GM12874 (cell line): ENCODE measurements at regions not wholly inside any gene's neighbourhood (a gene's known extent, or its start where the extent isn't known, plus 50 kb on each side); places are given as distances from the start of the nearest gene placed in this dataset.

Experiments used
- TF ChIP-seq, protein P1 (sequence below): IDR thresholded peaks from 2 replicates; pipeline ENCODE4 v1.5.1; 2011; ENCODE audit warnings: low read depth, mild to moderate bottlenecking, control low read depth, low read length, moderate library complexity; ENCODE audit not compliant: insufficient read depth

DNA sequence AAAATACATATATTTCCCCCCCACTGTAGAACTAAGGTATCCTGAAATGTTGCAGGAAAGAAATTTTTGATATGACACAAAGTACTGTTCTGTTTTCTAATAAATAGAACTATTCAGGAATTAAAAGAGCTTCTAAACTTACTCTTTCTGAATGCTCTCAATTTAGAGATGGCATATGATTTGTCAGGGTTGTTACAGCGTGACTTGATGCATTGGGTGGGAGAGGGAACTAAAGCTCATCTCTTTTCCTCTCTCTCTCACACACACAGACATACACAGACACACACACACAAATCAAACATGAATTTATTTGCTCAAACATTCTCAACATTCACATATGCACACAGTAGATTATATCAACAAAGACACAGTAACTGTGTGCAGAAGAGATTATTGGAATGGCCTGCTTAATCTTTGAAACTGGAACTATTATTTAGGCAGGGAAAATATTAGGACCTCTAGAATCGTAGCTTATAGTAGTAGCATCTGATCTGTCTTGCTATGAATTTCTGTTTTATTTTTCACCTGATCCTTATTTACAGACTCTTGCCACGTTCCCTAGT, 807.4 kb upstream of the GBE1 start:
- TF ChIP-seq, protein P1, sequence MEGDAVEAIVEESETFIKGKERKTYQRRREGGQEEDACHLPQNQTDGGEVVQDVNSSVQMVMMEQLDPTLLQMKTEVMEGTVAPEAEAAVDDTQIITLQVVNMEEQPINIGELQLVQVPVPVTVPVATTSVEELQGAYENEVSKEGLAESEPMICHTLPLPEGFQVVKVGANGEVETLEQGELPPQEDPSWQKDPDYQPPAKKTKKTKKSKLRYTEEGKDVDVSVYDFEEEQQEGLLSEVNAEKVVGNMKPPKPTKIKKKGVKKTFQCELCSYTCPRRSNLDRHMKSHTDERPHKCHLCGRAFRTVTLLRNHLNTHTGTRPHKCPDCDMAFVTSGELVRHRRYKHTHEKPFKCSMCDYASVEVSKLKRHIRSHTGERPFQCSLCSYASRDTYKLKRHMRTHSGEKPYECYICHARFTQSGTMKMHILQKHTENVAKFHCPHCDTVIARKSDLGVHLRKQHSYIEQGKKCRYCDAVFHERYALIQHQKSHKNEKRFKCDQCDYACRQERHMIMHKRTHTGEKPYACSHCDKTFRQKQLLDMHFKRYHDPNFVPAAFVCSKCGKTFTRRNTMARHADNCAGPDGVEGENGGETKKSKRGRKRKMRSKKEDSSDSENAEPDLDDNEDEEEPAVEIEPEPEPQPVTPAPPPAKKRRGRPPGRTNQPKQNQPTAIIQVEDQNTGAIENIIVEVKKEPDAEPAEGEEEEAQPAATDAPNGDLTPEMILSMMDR, result no peak

DNA sequence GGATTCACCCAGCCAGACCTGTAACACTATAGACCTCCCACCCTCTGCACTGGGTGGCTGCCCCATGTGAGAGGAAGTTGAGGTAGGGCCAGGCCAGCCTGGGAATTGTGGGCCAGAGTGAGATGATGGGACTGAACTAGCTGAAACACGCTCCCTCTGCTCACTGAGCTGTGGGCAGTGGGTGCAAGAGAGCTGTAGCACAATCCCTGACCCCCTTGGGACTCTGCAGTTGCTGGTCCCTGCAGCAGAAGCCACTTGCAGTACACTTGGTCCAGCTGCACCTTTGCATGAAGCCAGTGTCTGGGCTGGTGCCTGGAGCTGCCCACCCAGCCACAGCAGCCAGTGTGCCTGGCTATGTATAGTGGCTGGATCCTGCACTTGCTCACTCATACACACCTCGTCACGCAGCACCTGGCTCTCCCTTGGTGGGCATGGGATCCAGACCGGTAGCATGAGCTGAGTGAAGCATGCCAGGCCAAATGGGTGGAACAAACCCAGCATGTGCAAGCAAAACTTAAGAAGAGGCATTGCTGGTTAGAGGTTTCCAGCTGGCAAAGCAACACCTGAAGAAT, 805.7 kb upstream of the GBE1 start:
- TF ChIP-seq, protein P1, result no peak

DNA sequence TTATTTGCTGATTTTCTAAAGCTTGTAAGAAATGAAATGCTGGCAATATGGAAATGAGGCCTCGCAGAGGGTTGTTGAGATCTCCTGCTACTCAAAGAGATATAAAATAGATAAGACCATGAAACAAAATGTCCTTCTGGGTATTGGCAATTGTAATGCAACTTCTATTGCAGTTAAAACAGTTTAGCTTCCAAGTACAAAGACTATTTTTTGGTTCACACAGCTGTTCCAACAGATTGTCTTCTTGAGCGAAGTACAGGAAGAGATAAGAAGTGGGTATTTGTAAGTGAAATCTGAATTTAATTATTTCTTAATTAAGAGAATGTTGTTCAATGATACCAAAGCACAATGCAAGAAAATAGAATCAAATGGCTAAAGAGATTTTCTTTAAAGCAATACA, 801.5 kb upstream of the GBE1 start:
- TF ChIP-seq, protein P1, result no peak

DNA sequence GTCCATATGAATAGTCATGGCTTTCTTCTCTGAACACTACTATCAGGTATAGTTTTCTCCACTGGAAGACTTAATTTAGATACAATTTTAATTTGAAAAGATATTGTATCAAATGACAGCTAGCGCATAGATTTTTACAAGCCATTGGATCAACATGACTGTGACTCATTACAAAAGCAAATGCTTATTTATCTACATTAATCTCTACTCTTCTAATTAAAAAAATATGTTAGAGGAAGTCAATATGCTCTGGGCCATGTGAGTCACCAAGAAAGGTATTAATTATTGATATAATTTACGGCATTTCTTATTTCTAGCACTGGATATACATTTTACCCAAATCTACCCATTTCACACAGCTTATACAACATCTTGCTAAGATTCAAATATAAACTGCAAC, 800.3 kb upstream of the GBE1 start:
- TF ChIP-seq, protein P1, result no peak

DNA sequence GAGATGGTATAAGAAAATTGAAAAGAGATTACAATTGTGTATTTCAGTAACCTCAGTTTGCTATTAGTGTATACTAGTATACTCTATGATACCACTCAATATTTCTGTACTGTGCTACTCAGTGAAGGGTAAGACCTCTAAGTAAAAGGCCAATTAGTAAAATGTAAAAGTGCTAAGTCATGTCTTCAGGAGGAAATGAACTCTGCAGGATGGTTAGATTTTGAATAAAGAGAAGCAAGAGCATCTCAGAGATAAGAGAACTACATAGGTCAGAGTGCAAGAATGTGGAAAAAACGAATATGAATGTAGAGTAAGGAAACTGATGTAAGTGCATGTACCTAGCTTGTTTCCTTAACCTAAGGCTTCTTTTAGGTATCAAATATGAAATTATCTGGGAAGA, 796.6 kb upstream of the GBE1 start:
- TF ChIP-seq, protein P1, result no peak

DNA sequence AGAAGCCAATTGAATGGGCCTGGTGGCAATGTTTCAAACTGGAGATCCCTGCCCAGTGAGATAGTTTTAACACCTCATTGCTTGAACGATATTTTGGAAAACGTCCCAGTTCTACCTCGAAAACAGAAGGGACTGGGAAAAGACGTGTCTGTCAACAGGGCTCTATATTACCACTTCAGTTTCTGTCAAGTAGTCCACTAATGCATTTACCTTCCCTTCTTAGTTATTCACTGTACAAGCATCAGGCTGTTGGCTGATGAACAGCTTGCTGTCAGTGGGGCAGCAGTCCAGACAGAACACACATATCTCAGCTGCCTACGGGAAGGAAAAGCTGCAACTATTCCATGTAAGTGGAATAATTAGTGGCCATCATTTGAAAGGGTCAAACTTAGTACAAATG, 794.7 kb upstream of the GBE1 start:
- TF ChIP-seq, protein P1, result no peak

DNA sequence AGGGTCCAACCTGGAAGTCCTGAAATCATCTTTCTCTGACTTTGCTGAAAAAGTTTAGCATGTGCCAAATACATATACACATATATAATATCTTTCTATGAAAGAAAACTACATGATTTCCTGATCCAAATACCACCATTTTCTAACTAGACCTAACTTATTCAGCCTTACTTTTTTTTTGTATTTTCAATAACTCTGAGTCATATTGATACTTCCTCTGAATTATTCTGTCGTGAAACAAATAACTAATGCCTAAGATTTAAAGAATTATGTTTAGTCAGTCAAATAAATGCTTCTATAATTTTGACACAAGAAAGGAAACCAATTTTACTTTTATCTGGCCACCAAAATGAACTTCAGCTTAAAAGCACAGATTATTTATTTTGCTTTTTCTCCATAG, 760.2 kb upstream of the GBE1 start:
- TF ChIP-seq, protein P1, result no peak
